IPS-NIHi7 (cell line): ENCODE measurements at regions not wholly inside any gene's neighbourhood (a gene's known extent, or its start where the extent isn't known, plus 50 kb on each side); places are given as distances from the start of the nearest gene placed in this dataset.

Source experiments
- DNase-seq: peaks from one replicate; pipeline ENCODE4 v3.0.0; 2012; ENCODE audit warnings: mixed read lengths; ENCODE audit errors: extremely low spot score

- DNase-seq = no peak
Measured at GRCh38 chr18:39698436-39698835, 2132.8 kb upstream of the CELF4 start.

- DNase-seq = no peak
Measured at GRCh38 chr18:39693359-39693758, 2127.8 kb upstream of the CELF4 start.

- DNase-seq = no peak
Measured at GRCh38 chr18:39692367-39693015, 2126.9 kb upstream of the CELF4 start.

GRCh38 chr18:39685303-39685902 is 2119.8 kb upstream of the CELF4 start:
- peak; percentile 38 for DNase-seq

- no peak for DNase-seq
Measured at GRCh38 chr18:39681061-39681460, 2115.5 kb upstream of the CELF4 start.

GRCh38 chr18:39675906-39676305 is 2110.3 kb upstream of the CELF4 start:
- DNase-seq = no peak

GRCh38 chr18:39675368-39675767 is 2109.8 kb upstream of the CELF4 start:
- DNase-seq = peak; percentile 25

GRCh38 chr18:39672171-39672570 is 2106.6 kb upstream of the CELF4 start:
- no peak for DNase-seq

GRCh38 chr18:39667905-39668304 is 2102.3 kb upstream of the CELF4 start:
- no peak for DNase-seq

- DNase-seq = no peak
Measured at GRCh38 chr18:39666541-39666940, 2100.9 kb upstream of the CELF4 start.

GRCh38 chr18:39661856-39662366 is 2096.3 kb upstream of the CELF4 start:
- no peak for DNase-seq

GRCh38 chr18:39660141-39660540 is 2094.5 kb upstream of the CELF4 start:
- DNase-seq = no peak

GRCh38 chr18:39655341-39655740 is 2089.7 kb upstream of the CELF4 start:
- DNase-seq = no peak

- no peak for DNase-seq
Measured at GRCh38 chr18:39653221-39653620, 2087.6 kb upstream of the CELF4 start.

GRCh38 chr18:39648616-39649015 is 2083.0 kb upstream of the CELF4 start:
- DNase-seq = no peak

GRCh38 chr18:39647627-39648534 is 2082.3 kb upstream of the CELF4 start:
- no peak for DNase-seq

- no peak for DNase-seq
Measured at GRCh38 chr18:39638224-39638623, 2072.6 kb upstream of the CELF4 start.

GRCh38 chr18:39636931-39637330 is 2071.3 kb upstream of the CELF4 start:
- DNase-seq = no peak

- DNase-seq = no peak
Measured at GRCh38 chr18:39635966-39636365, 2070.4 kb upstream of the CELF4 start.

GRCh38 chr18:39635192-39635591 is 2069.6 kb upstream of the CELF4 start:
- no peak for DNase-seq

- DNase-seq = no peak
Measured at GRCh38 chr18:39627936-39628335, 2062.3 kb upstream of the CELF4 start.

- no peak for DNase-seq
Measured at GRCh38 chr18:39624961-39625360, 2059.4 kb upstream of the CELF4 start.

GRCh38 chr18:39622431-39622830 is 2056.8 kb upstream of the CELF4 start:
- DNase-seq = no peak
